Right lobe of liver (tissue), 4 donors: ENCODE measurements at regions not wholly inside any gene's neighbourhood (a gene's known extent, or its start where the extent isn't known, plus 50 kb on each side); places are given as distances from the start of the nearest gene placed in this dataset.

Source experiments
- CTCF ChIP-seq, 4 donors: fragments of 200-600 bp in 3 of 4; fragments of 450-650 bp in 1 of 4; IDR thresholded peaks; one replicate each; pipeline versions ENCODE4 v1.5.1 to v1.8.0; 2016 to 2022; ENCODE audit warnings: antibody characterized with exemption in 4 of 4, mild to moderate bottlenecking in 2 of 4
- POLR2A ChIP-seq: fragments of 450-650 bp; IDR thresholded peaks from one replicate; pipeline ENCODE4 v1.6.1; 2017; ENCODE audit warnings: antibody characterized with exemption, mild to moderate bottlenecking
- donor health status: DM: no; HTN: no; CAD: no.
- donor health status: DM: no; HTN: no; CAD: no.
- donor health status: DM: no; HTN: yes; CAD: no.

DNA sequence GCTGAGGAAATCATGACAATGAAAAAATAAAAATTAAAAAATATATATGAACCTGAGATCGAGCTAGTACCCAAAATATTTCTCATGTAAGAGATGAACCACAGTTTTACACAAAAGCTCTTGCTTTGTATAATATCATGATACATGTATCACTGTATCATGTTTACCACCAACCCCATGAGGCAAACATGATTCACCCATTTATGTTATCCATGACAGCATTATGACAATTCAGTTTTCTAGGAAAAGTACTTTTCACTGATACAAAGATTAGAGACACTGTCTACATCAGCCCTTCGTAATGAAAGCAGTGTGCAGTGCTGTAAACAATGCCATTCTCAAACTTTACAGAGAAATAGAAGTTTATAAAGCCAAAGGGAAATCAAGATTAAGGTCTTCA is 852.5 kb upstream of the LRRC4C start:
- TF ChIP-seq CTCF (IDR thresholded peaks at IDR 0.05), result no peak
- TF ChIP-seq POLR2A, result no peak
